HEK293 (cell line): ENCODE measurements at regions not wholly inside any gene's neighbourhood (a gene's known extent, or its start where the extent isn't known, plus 50 kb on each side); places are given as distances from the start of the nearest gene placed in this dataset.
"Not testable (repeated sequence)": the region's sequence is repeated elsewhere in the genome, so short reads cannot be mapped to it uniquely, and the experiment has no call there.

ENCODE experiments used
- CTCF ChIA-PET: fragments of 350-600 bp; formaldehyde crosslinking; extraction: SDS; loops from one replicate; lab custom pipeline; 2021; ENCODE audit warnings: antibody characterized with exemption; lab: Yijun Ruan, JAX
- POLR2A ChIA-PET: fragments of 300-600 bp; formaldehyde crosslinking; extraction: SDS; loops from one replicate; lab custom pipeline; 2020; ENCODE audit warnings: antibody characterized with exemption, inconsistent platforms; lab: Yijun Ruan, JAX
- H3K27ac ChIP-seq: fragments of 200-500 bp; sonication (Bioruptor generic); 2 replicates; pipeline ENCODE4 v1.5.1; 2014; ENCODE audit warnings: low read depth, low read length, control low read depth, inconsistent platforms; ENCODE audit errors: extremely low read depth
- H3K36me3 ChIP-seq, 2 experiments: fragments of 200-500 bp in 1 of 2; sonication (Bioruptor generic) in 1 of 2; 1 replicate in 1 of 2; 2 replicates in 1 of 2; pipeline ENCODE4 v1.5.1; 2014 to 2017; ENCODE audit warnings: inconsistent platforms in 2 of 2, low read length in 2 of 2; ENCODE audit not compliant: control insufficient read depth in 2 of 2, insufficient read depth in 1 of 2
- H3K4me1 ChIP-seq: fragments of 200-500 bp; sonication (Bioruptor generic); 2 replicates; pipeline ENCODE4 v1.5.1; 2014; ENCODE audit warnings: mild to moderate bottlenecking, low read length, inconsistent platforms; ENCODE audit not compliant: control insufficient read depth, insufficient read depth
- H3K4me3 ChIP-seq: 2 replicates; pipeline ENCODE4 v1.5.1; 2011; ENCODE audit warnings: low read depth, mild to moderate bottlenecking, control low read depth, low read length, moderate library complexity
- H3K9me3 ChIP-seq: fragments of 200-500 bp; sonication (Bioruptor generic); 2 replicates; pipeline ENCODE4 v1.5.1; 2014; ENCODE audit warnings: low read depth, low read length, inconsistent platforms; ENCODE audit not compliant: control insufficient read depth, insufficient read depth
- GFI1B ChIP-seq: fragments of 450-650 bp; formaldehyde crosslinking; IDR thresholded peaks from 2 replicates; pipeline ENCODE4 v1.5.1; 2016; ENCODE audit warnings: missing biosample characterization, missing genetic modification characterization
- KLF1 ChIP-seq: fragments of 450-650 bp; formaldehyde crosslinking; IDR thresholded peaks from 2 replicates; pipeline ENCODE4 v1.5.1; 2016; ENCODE audit warnings: missing biosample characterization, missing genetic modification characterization
- KLF16 ChIP-seq: fragments of 450-650 bp; formaldehyde crosslinking; IDR thresholded peaks from 2 replicates; pipeline ENCODE4 v1.5.1; 2017; ENCODE audit warnings: missing biosample characterization, missing genetic modification characterization
- SETDB1 ChIP-seq: IDR thresholded peaks from one replicate; pipeline ENCODE4 v1.6.1; 2017; ENCODE audit warnings: mild to moderate bottlenecking, low read length, moderate library complexity, mixed read lengths; ENCODE audit not compliant: insufficient read length
- TRIM28 ChIP-seq: IDR thresholded peaks from 2 replicates; pipeline ENCODE4 v1.6.1; 2011; ENCODE audit warnings: low read length, control low read depth, borderline replicate concordance
- WT1 ChIP-seq: fragments of 450-650 bp; formaldehyde crosslinking; IDR thresholded peaks from 2 replicates; pipeline ENCODE4 v1.5.1; 2016; ENCODE audit warnings: missing biosample characterization, missing genetic modification characterization
- YY1 ChIP-seq: fragments of 450-650 bp; formaldehyde crosslinking; IDR thresholded peaks from 2 replicates; pipeline ENCODE4 v1.5.1; 2018; ENCODE audit warnings: missing biosample characterization, missing genetic modification characterization
- ZBTB17 ChIP-seq: fragments of 450-650 bp; formaldehyde crosslinking; IDR thresholded peaks from 2 replicates; pipeline ENCODE4 v1.5.1; 2016; ENCODE audit warnings: missing biosample characterization, missing genetic modification characterization
- ZBTB21 ChIP-seq: fragments of 450-650 bp; formaldehyde crosslinking; IDR thresholded peaks from 2 replicates; pipeline ENCODE4 v1.5.1; 2017; ENCODE audit warnings: missing biosample characterization, missing genetic modification characterization
- ZBTB7A ChIP-seq: fragments of 450-650 bp; formaldehyde crosslinking; IDR thresholded peaks from 2 replicates; pipeline ENCODE4 v1.5.1; 2016; ENCODE audit warnings: low read depth, missing biosample characterization, missing genetic modification characterization
- ZFP41 ChIP-seq: fragments of 450-650 bp; formaldehyde crosslinking; IDR thresholded peaks from 2 replicates; pipeline ENCODE4 v1.5.1; 2016; ENCODE audit warnings: missing biosample characterization, missing genetic modification characterization, borderline replicate concordance
- ZNF292 ChIP-seq: fragments of 450-650 bp; formaldehyde crosslinking; IDR thresholded peaks from 2 replicates; pipeline ENCODE4 v1.5.1; 2016; ENCODE audit warnings: low read depth, missing biosample characterization, missing genetic modification characterization, borderline replicate concordance
- ZNF341 ChIP-seq: fragments of 450-650 bp; formaldehyde crosslinking; IDR thresholded peaks from 2 replicates; pipeline ENCODE4; 2016; ENCODE audit warnings: low read depth, missing biosample characterization, missing genetic modification characterization
- ZNF510 ChIP-seq: fragments of 450-650 bp; formaldehyde crosslinking; IDR thresholded peaks from 2 replicates; pipeline ENCODE4 v1.5.1; 2018; ENCODE audit warnings: mild to moderate bottlenecking, missing genetic modification characterization, missing biosample characterization; ENCODE audit not compliant: insufficient replicate concordance
- ZNF530 ChIP-seq: fragments of 450-650 bp; formaldehyde crosslinking; IDR thresholded peaks from 2 replicates; pipeline ENCODE4 v1.5.1; 2016; ENCODE audit warnings: low read depth, missing biosample characterization, missing genetic modification characterization
- ZNF596 ChIP-seq: fragments of 450-650 bp; IDR thresholded peaks from 2 replicates; pipeline ENCODE4 v1.5.0; 2018; ENCODE audit warnings: missing biosample characterization, mild to moderate bottlenecking, missing genetic modification characterization, moderate library complexity
- ZNF654 ChIP-seq: fragments of 450-650 bp; formaldehyde crosslinking; IDR thresholded peaks from 2 replicates; pipeline ENCODE4 v1.5.1; 2016; ENCODE audit warnings: low read depth, missing biosample characterization, missing genetic modification characterization
- ZNF658 ChIP-seq: fragments of 450-650 bp; formaldehyde crosslinking; IDR thresholded peaks from 2 replicates; pipeline ENCODE4; 2016; ENCODE audit warnings: missing biosample characterization, missing genetic modification characterization
- TF ChIP-seq, protein P1 (sequence below): fragments of 450-650 bp; formaldehyde crosslinking; IDR thresholded peaks from 2 replicates; pipeline ENCODE4 v1.5.1; 2017; ENCODE audit warnings: missing biosample characterization, missing genetic modification characterization
- TF ChIP-seq, protein P2 (sequence below): fragments of 450-650 bp; formaldehyde crosslinking; IDR thresholded peaks from 2 replicates; pipeline ENCODE4 v1.5.1; 2017; ENCODE audit warnings: missing biosample characterization, missing genetic modification characterization
- TF ChIP-seq, protein P3 (sequence below): fragments of 450-650 bp; formaldehyde crosslinking; IDR thresholded peaks from 2 replicates; pipeline ENCODE4 v1.5.1; 2016; ENCODE audit warnings: missing biosample characterization, missing genetic modification characterization, low read depth
- TF ChIP-seq, protein P4 (sequence below): fragments of 450-650 bp; formaldehyde crosslinking; IDR thresholded peaks from 2 replicates; pipeline ENCODE4 v1.5.1; 2016; ENCODE audit warnings: missing biosample characterization, missing genetic modification characterization

DNA sequence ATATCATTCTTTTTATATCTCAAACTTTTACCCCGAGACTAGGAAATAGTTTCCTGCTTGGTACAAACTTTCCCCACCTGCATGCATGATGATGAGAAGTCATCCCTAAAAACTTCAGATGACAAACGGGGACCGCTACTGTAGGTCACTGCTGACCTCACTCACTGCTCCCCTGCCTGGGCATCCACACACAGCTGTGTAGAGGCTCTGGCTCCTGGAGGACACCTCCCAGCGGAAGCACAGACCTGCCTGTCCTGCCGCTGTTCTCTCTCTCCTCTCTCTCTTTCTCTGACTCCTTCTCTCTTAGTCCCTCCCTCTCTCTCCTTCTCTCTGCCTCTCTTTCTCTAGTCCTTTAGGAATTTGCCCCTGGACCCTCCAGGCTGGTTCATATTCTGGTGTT, 202.9 kb upstream of the PITRM1 start (continued):
- TF ChIP-seq, protein P1, sequence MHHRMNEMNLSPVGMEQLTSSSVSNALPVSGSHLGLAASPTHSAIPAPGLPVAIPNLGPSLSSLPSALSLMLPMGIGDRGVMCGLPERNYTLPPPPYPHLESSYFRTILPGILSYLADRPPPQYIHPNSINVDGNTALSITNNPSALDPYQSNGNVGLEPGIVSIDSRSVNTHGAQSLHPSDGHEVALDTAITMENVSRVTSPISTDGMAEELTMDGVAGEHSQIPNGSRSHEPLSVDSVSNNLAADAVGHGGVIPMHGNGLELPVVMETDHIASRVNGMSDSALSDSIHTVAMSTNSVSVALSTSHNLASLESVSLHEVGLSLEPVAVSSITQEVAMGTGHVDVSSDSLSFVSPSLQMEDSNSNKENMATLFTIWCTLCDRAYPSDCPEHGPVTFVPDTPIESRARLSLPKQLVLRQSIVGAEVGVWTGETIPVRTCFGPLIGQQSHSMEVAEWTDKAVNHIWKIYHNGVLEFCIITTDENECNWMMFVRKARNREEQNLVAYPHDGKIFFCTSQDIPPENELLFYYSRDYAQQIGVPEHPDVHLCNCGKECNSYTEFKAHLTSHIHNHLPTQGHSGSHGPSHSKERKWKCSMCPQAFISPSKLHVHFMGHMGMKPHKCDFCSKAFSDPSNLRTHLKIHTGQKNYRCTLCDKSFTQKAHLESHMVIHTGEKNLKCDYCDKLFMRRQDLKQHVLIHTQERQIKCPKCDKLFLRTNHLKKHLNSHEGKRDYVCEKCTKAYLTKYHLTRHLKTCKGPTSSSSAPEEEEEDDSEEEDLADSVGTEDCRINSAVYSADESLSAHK (tag by site-specific recombination), result no peak
- TF ChIP-seq ZBTB7A (tag by site-specific recombination) (no peak), KLF1 (tag by site-specific recombination) (no peak)

DNA sequence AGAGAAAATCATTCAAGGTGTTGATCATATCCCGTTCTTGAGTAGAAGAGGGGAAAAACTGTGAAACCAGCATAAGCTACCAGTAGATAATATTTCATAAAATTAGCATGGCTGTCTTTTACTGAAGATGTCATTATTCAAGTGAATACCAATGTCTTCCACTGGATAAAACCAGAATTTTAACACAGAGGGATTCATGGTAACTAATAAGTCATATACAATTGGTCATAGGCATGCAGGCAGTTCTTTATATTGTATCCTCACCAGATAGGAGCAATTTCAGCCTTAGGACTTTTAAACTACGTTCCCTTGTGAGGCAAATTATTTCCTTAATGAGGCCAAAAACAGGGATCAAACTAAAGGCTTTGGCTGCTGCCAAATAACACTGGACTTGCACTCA, 202.3 kb upstream of the PITRM1 start:
- H3K9me3 ChIP-seq, result no peaks in the 10 kb centered on the region

DNA sequence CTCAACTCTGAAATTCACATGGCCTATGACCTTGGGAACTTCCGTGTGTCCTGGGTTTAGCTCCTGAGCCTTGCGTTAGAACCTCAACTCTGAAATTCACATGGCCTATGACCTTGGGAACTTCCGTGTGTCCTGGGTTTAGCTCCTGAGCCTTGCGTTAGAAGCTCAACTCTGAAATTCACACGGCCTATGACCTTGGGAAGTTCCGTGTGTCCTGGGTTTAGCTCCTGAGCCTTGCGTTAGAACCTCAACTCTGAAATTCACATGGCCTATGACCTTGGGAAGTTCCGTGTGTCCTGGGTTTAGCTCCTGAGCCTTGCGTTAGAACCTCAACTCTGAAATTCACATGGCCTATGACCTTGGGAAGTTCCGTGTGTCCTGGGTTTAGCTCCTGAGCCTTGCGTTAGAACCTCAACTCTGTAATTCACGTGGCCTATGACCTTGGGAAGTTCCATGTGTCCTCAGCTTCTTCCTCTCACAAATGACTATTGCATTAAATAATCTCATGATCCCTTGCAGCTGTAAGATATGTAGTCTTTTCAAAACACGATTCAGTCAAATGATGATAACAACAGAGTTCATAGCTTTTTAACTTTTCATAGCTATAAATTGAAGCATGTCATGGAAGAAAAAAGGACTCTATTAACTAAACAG, 200.9 kb upstream of the PITRM1 start:
- H3K4me3 ChIP-seq, H3K27ac ChIP-seq, H3K9me3 ChIP-seq, POLR2A ChIA-PET, H3K4me1 ChIP-seq, H3K36me3 ChIP-seq, CTCF ChIA-PET: not testable (repeated sequence)

More for the DNA sequence above, 202.3 kb upstream of the PITRM1 start:
- ChIA-PET POLR2A (no interaction called here), CTCF (no interaction called here)
- no peaks in the 10 kb centered on the region for H3K36me3 ChIP-seq
- TF ChIP-seq ZNF596 (tag by site-specific recombination) (no peak), ZNF341 (no peak), TRIM28 (no peak), ZNF530 (tag by site-specific recombination) (no peak), ZBTB21 (no peak), SETDB1 (no peak), KLF16 (tag by site-specific recombination) (no peak), ZBTB17 (tag by site-specific recombination) (no peak), WT1 (tag by site-specific recombination) (no peak), GFI1B (tag by site-specific recombination) (no peak), ZNF510 (tag by site-specific recombination) (no peak), ZNF654 (tag by site-specific recombination) (no peak), ZNF292 (tag by site-specific recombination) (no peak), YY1 (tag by site-specific recombination) (no peak), ZNF658 (tag by site-specific recombination) (no peak), ZFP41 (tag by site-specific recombination) (no peak)
- TF ChIP-seq, protein P2, sequence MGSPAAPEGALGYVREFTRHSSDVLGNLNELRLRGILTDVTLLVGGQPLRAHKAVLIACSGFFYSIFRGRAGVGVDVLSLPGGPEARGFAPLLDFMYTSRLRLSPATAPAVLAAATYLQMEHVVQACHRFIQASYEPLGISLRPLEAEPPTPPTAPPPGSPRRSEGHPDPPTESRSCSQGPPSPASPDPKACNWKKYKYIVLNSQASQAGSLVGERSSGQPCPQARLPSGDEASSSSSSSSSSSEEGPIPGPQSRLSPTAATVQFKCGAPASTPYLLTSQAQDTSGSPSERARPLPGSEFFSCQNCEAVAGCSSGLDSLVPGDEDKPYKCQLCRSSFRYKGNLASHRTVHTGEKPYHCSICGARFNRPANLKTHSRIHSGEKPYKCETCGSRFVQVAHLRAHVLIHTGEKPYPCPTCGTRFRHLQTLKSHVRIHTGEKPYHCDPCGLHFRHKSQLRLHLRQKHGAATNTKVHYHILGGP (tag by site-specific recombination), result no peak
- TF ChIP-seq, protein P3, sequence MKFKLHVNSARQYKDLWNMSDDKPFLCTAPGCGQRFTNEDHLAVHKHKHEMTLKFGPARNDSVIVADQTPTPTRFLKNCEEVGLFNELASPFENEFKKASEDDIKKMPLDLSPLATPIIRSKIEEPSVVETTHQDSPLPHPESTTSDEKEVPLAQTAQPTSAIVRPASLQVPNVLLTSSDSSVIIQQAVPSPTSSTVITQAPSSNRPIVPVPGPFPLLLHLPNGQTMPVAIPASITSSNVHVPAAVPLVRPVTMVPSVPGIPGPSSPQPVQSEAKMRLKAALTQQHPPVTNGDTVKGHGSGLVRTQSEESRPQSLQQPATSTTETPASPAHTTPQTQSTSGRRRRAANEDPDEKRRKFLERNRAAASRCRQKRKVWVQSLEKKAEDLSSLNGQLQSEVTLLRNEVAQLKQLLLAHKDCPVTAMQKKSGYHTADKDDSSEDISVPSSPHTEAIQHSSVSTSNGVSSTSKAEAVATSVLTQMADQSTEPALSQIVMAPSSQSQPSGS, result no peak
- TF ChIP-seq, protein P4, sequence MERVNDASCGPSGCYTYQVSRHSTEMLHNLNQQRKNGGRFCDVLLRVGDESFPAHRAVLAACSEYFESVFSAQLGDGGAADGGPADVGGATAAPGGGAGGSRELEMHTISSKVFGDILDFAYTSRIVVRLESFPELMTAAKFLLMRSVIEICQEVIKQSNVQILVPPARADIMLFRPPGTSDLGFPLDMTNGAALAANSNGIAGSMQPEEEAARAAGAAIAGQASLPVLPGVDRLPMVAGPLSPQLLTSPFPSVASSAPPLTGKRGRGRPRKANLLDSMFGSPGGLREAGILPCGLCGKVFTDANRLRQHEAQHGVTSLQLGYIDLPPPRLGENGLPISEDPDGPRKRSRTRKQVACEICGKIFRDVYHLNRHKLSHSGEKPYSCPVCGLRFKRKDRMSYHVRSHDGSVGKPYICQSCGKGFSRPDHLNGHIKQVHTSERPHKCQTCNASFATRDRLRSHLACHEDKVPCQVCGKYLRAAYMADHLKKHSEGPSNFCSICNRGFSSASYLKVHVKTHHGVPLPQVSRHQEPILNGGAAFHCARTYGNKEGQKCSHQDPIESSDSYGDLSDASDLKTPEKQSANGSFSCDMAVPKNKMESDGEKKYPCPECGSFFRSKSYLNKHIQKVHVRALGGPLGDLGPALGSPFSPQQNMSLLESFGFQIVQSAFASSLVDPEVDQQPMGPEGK, result no peak
- TF ChIP-seq, all 188 proteins: peak for 0
- H3K4me3 ChIP-seq, result no peak overlapping the region
- H3K4me1 ChIP-seq, result no peaks in the 10 kb centered on the region
- H3K27ac ChIP-seq, result no peak overlapping the region
